HG03520 (cell line): ENCODE measurements at regions not wholly inside any gene's neighbourhood (a gene's known extent, or its start where the extent isn't known, plus 50 kb on each side); places are given as distances from the start of the nearest gene placed in this dataset.

Experiments
- ATAC-seq: cut with Tn5 transposase; IDR thresholded peaks from one replicate; pipeline ENCODE4 v1.9.1; 2021; ENCODE audit warnings: mild to moderate bottlenecking, moderate library complexity; ENCODE audit not compliant: unreplicated experiment

- ATAC-seq: no peak
Measured at GRCh38 chr4:106773076-106773905, 262.8 kb downstream of the DKK2 start.

GRCh38 chr4:106767991-106768390 lies 268.1 kb downstream of the DKK2 start:
- ATAC-seq: no peak

GRCh38 chr4:106766519-106766918 lies 269.6 kb downstream of the DKK2 start:
- ATAC-seq: no peak

GRCh38 chr4:106764774-106765173 lies 271.3 kb downstream of the DKK2 start:
- no peak for ATAC-seq

GRCh38 chr4:106762666-106763443 lies 273.3 kb downstream of the DKK2 start:
- ATAC-seq: no peak

- no peak for ATAC-seq
Measured at GRCh38 chr4:106753426-106753825, 282.7 kb downstream of the DKK2 start.

GRCh38 chr4:106746451-106746850 lies 289.7 kb downstream of the DKK2 start:
- ATAC-seq: no peak

GRCh38 chr4:106738121-106738520 lies 298.0 kb downstream of the DKK2 start:
- ATAC-seq: no peak

GRCh38 chr4:106718548-106718947 lies 317.6 kb downstream of the DKK2 start:
- ATAC-seq: no peak

GRCh38 chr4:106717091-106717490 lies 319.0 kb downstream of the DKK2 start:
- ATAC-seq: no peak

GRCh38 chr4:106715825-106716224 lies 320.3 kb downstream of the DKK2 start:
- no peak for ATAC-seq

GRCh38 chr4:106708464-106708816 lies 327.7 kb downstream of the DKK2 start:
- ATAC-seq: peak; percentile 38

- peak; percentile 44 for ATAC-seq
Measured at GRCh38 chr4:106707776-106708463, 328.2 kb downstream of the DKK2 start.

GRCh38 chr4:106704253-106704870 lies 331.8 kb downstream of the DKK2 start:
- ATAC-seq: no peak

- no peak for ATAC-seq
Measured at GRCh38 chr4:106700321-106700720, 331.7 kb upstream of the GIMD1 start.

- ATAC-seq: no peak
Measured at GRCh38 chr4:106698621-106699195, 330.1 kb upstream of the GIMD1 start.

- ATAC-seq: no peak
Measured at GRCh38 chr4:106695501-106696262, 327.1 kb upstream of the GIMD1 start.

GRCh38 chr4:106694232-106694631 lies 325.7 kb upstream of the GIMD1 start:
- ATAC-seq: no peak

GRCh38 chr4:106691749-106692148 lies 323.2 kb upstream of the GIMD1 start:
- ATAC-seq: no peak

GRCh38 chr4:106690487-106690886 lies 321.9 kb upstream of the GIMD1 start:
- ATAC-seq: no peak
